H9 (cell line): ENCODE measurements at regions not wholly inside any gene's neighbourhood (a gene's known extent, or its start where the extent isn't known, plus 50 kb on each side); places are given as distances from the start of the nearest gene placed in this dataset.

Experiments used
- DNase-seq: peaks from one replicate; pipeline ENCODE4 v3.0.0-alpha.2; 2017
- H2AFZ ChIP-seq: one replicate; pipeline ENCODE4 v1.6.1; 2013; ENCODE audit warnings: mild to moderate bottlenecking, low read length, control low read depth, moderate library complexity
- H2AK5ac ChIP-seq: 2 replicates; pipeline ENCODE4 v1.6.1; 2013; ENCODE audit warnings: low read length, control low read depth, mixed read lengths; ENCODE audit not compliant: insufficient read length
- H2BK120ac ChIP-seq: one replicate; pipeline ENCODE4 v1.6.1; 2013; ENCODE audit warnings: low read depth, mild to moderate bottlenecking, low read length, control low read depth, inconsistent platforms; ENCODE audit not compliant: poor library complexity, severe bottlenecking
- H2BK12ac ChIP-seq: 2 replicates; pipeline ENCODE4 v1.6.1; 2013; ENCODE audit warnings: low read length, control low read depth, mixed read lengths, low read depth; ENCODE audit not compliant: insufficient read length
- H2BK15ac ChIP-seq: 2 replicates; pipeline ENCODE4 v1.6.1; 2013; ENCODE audit warnings: low read depth, low read length, control low read depth
- H2BK20ac ChIP-seq: one replicate; pipeline ENCODE4 v1.6.1; 2013; ENCODE audit warnings: low read depth, mild to moderate bottlenecking, low read length, control low read depth, inconsistent platforms; ENCODE audit not compliant: poor library complexity, severe bottlenecking
- H2BK5ac ChIP-seq: 2 replicates; pipeline ENCODE4 v1.6.1; 2013; ENCODE audit warnings: low read length, control low read depth, mixed read lengths; ENCODE audit not compliant: insufficient read length
- H3K14ac ChIP-seq: 2 replicates; pipeline ENCODE4 v1.6.1; 2013; ENCODE audit warnings: low read length, control low read depth; ENCODE audit not compliant: insufficient read depth
- H3K18ac ChIP-seq: 2 replicates; pipeline ENCODE4 v1.6.1; 2013; ENCODE audit warnings: low read depth, mild to moderate bottlenecking, mixed read lengths, low read length, control low read depth; ENCODE audit not compliant: insufficient read length
- H3K23ac ChIP-seq: 2 replicates; pipeline ENCODE4 v1.6.1; 2013; ENCODE audit warnings: low read length, control low read depth, mixed read lengths, low read depth; ENCODE audit not compliant: insufficient read length
- H3K23me2 ChIP-seq: 2 replicates; pipeline ENCODE4 v1.6.1; 2013; ENCODE audit warnings: low read depth, mild to moderate bottlenecking, mixed read lengths, low read length, control low read depth; ENCODE audit not compliant: insufficient read length, poor library complexity, severe bottlenecking
- H3K27ac ChIP-seq: 2 replicates; pipeline ENCODE4 v1.5.1; 2013; ENCODE audit warnings: low read length, control low read depth, mixed read lengths, low read depth; ENCODE audit not compliant: insufficient read length
- H3K27me3 ChIP-seq: 2 replicates; pipeline ENCODE4 v1.6.1; 2013; ENCODE audit warnings: low read length, control low read depth, inconsistent platforms; ENCODE audit not compliant: insufficient read depth
- H3K4ac ChIP-seq: 2 replicates; pipeline ENCODE4 v1.6.1; 2013; ENCODE audit warnings: low read depth, mild to moderate bottlenecking, control low read depth, inconsistent platforms, low read length, moderate library complexity
- H3K4me1 ChIP-seq: 2 replicates; pipeline ENCODE4 v1.6.1; 2013; ENCODE audit warnings: low read length, control low read depth, inconsistent platforms; ENCODE audit not compliant: insufficient read depth
- H3K4me2 ChIP-seq: 2 replicates; pipeline ENCODE4 v1.6.1; 2013; ENCODE audit warnings: low read length, control low read depth, mixed read lengths; ENCODE audit not compliant: insufficient read length, insufficient read depth
- H3K56ac ChIP-seq: 2 replicates; pipeline ENCODE4 v1.6.1; 2013; ENCODE audit warnings: low read depth, mild to moderate bottlenecking, mixed read lengths, low read length, control low read depth; ENCODE audit not compliant: insufficient read length
- H3K79me1 ChIP-seq: 2 replicates; pipeline ENCODE4 v1.6.1; 2013; ENCODE audit warnings: low read depth, mild to moderate bottlenecking, moderate library complexity, low read length, control low read depth, inconsistent platforms; ENCODE audit not compliant: insufficient read depth, poor library complexity, severe bottlenecking
- H3K79me2 ChIP-seq: 2 replicates; pipeline ENCODE4 v1.6.1; 2013; ENCODE audit warnings: low read length, control low read depth, inconsistent platforms; ENCODE audit not compliant: insufficient read depth
- H3K9ac ChIP-seq: 2 replicates; pipeline ENCODE4 v1.6.1; 2013; ENCODE audit warnings: low read length, control low read depth, mixed read lengths; ENCODE audit not compliant: insufficient read length; ENCODE audit errors: extremely low read depth
- H3K9me3 ChIP-seq: one replicate; pipeline ENCODE4 v1.6.1; 2013; ENCODE audit warnings: low read depth, low read length, inconsistent platforms; ENCODE audit not compliant: control insufficient read depth
- H3T11ph ChIP-seq: one replicate; pipeline ENCODE4 v1.6.1; 2013; ENCODE audit warnings: mild to moderate bottlenecking, low read length, control low read depth, inconsistent platforms
- H4K20me1 ChIP-seq: one replicate; pipeline ENCODE4 v1.6.1; 2013; ENCODE audit not compliant: control insufficient read depth, insufficient read length, insufficient read depth
- H4K5ac ChIP-seq: 2 replicates; pipeline ENCODE4 v1.6.1; 2013; ENCODE audit warnings: low read depth, mild to moderate bottlenecking, mixed read lengths, low read length, control low read depth; ENCODE audit not compliant: insufficient read length
- H4K8ac ChIP-seq: replicated peaks from 2 replicates; pipeline ENCODE4 v1.6.1; 2013; ENCODE audit warnings: low read length, control low read depth, mixed read lengths, low read depth; ENCODE audit not compliant: insufficient read length
- H4K91ac ChIP-seq: 2 replicates; pipeline ENCODE4 v1.6.1; 2013; ENCODE audit warnings: low read depth, mild to moderate bottlenecking, moderate library complexity, mixed read lengths, low read length, control low read depth; ENCODE audit not compliant: insufficient read length
- H3K27ac Mint-ChIP-seq, 3 experiments: 2 replicates in 2 of 3; 3 replicates in 1 of 3; pipeline ENCODE4 v1.8.0; 2020 to 2021; ENCODE audit warnings: mixed read lengths in 3 of 3, mild to moderate bottlenecking in 1 of 3, moderate library complexity in 1 of 3
- H3K27me3 Mint-ChIP-seq: 2 replicates; pipeline ENCODE4 v1.8.0; 2021; ENCODE audit warnings: low read depth, mild to moderate bottlenecking, moderate library complexity, mixed read lengths
- H3K36me3 Mint-ChIP-seq, 3 experiments: 2 replicates in 2 of 3; 3 replicates in 1 of 3; pipeline ENCODE4 v1.8.0; 2020 to 2021; ENCODE audit warnings: low read depth in 3 of 3, mixed read lengths in 3 of 3; ENCODE audit not compliant: insufficient read depth in 1 of 3
- H3K4me1 Mint-ChIP-seq, 2 experiments: 2 replicates each; pipeline ENCODE4 v1.8.0; 2020; ENCODE audit warnings: mixed read lengths in 2 of 2
- H3K4me3 Mint-ChIP-seq, 2 experiments: 2 replicates in 1 of 2; 3 replicates in 1 of 2; pipeline ENCODE4 v1.8.0; 2020 to 2021; ENCODE audit warnings: mild to moderate bottlenecking in 2 of 2, mixed read lengths in 2 of 2, moderate library complexity in 1 of 2
- H3K9me3 Mint-ChIP-seq, 2 experiments: 2 replicates in 1 of 2; 3 replicates in 1 of 2; pipeline ENCODE4 v1.8.0; 2020; ENCODE audit warnings: mild to moderate bottlenecking in 2 of 2, mixed read lengths in 2 of 2, moderate library complexity in 1 of 2
- WGBS: extraction: QIAGEN DNeasy Blood & Tissue Kit; methylation state at CpG from one replicate; pipeline ENCODE4 v1.1.7; 2013; ENCODE audit warnings: missing lambda C conversion rate, low lambda C conversion rate, mixed read lengths; ENCODE audit not compliant: insufficient read length; ENCODE audit errors: extremely low coverage; 5-methylcytosine and 5-hydroxymethylcytosine counted together
- TF ChIP-seq, protein P1 (sequence below): fragments of 200-600 bp; sonication (generic); conservative IDR thresholded peaks from 3 replicates; pipeline ENCODE4 v1.8.0; 2021; ENCODE audit warnings: antibody characterized with exemption, mild to moderate bottlenecking

- Histone ChIP-seq H3K23me2 (peaks cover 4% of the 10 kb centered on the region), H3K56ac (no peak overlapping the region), H3K27ac (no peak overlapping the region), H3K4me2 (no peak overlapping the region), H3K23ac (no peak overlapping the region), H2BK5ac (no peak overlapping the region), H3K14ac (no peak overlapping the region), H3K79me2 (no peaks in the 10 kb centered on the region), H2BK120ac (no peak overlapping the region), H2BK12ac (no peak overlapping the region), H2BK20ac (no peak overlapping the region), H3K79me1 (no peaks in the 10 kb centered on the region), H3K9me3 (no peaks in the 10 kb centered on the region), H2BK15ac (no peak overlapping the region), H3K9ac (no peak overlapping the region), H4K8ac (no peak overlapping the region), H3K27me3 (peaks cover 2% of the 10 kb centered on the region; the same call in 1 of the 2 replicates), H4K91ac (no peak overlapping the region), H3K4ac (no peak overlapping the region), H4K20me1 (no peaks in the 10 kb centered on the region), H2AK5ac (no peak overlapping the region), H4K5ac (no peak overlapping the region), H2AFZ (no peak overlapping the region), H3K18ac (no peak overlapping the region), H3K4me1 (no peaks in the 10 kb centered on the region; the same call in 1 of the 2 replicates), H3T11ph (no peak overlapping the region)
- Mint-ChIP-seq H3K27me3 (peaks cover 31% of the 10 kb centered on the region), H3K36me3 (no peaks in the 10 kb centered on the region), H3K4me3 (no peak overlapping the region), H3K9me3 (peaks cover 0 to 2% of the 10 kb centered on the region in 2 experiments; a peak in 2 of 5 replicates), H3K4me1 (peaks cover 9 to 15% of the 10 kb centered on the region in 2 experiments), H3K27ac (no peak overlapping the region)
- no CpG with 5 or more reads among the region's 2 CpGs for WGBS
- TF ChIP-seq, protein P1, sequence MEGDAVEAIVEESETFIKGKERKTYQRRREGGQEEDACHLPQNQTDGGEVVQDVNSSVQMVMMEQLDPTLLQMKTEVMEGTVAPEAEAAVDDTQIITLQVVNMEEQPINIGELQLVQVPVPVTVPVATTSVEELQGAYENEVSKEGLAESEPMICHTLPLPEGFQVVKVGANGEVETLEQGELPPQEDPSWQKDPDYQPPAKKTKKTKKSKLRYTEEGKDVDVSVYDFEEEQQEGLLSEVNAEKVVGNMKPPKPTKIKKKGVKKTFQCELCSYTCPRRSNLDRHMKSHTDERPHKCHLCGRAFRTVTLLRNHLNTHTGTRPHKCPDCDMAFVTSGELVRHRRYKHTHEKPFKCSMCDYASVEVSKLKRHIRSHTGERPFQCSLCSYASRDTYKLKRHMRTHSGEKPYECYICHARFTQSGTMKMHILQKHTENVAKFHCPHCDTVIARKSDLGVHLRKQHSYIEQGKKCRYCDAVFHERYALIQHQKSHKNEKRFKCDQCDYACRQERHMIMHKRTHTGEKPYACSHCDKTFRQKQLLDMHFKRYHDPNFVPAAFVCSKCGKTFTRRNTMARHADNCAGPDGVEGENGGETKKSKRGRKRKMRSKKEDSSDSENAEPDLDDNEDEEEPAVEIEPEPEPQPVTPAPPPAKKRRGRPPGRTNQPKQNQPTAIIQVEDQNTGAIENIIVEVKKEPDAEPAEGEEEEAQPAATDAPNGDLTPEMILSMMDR, result no peak
- DNase-seq, result no peak
Measured at GRCh38 chr12:65734226-65734625, 90.1 kb upstream of the HMGA2 start.
